GM23338 (cell line): ENCODE measurements at regions not wholly inside any gene's neighbourhood (a gene's known extent, or its start where the extent isn't known, plus 50 kb on each side); places are given as distances from the start of the nearest gene placed in this dataset.

Experiments
- EZH2 ChIP-seq: fragments of 200-600 bp; sonication (generic); IDR thresholded peaks from one replicate; pipeline ENCODE4 v1.8.0; 2017; ENCODE audit warnings: antibody characterized with exemption, mild to moderate bottlenecking, low read depth; ENCODE audit not compliant: unreplicated experiment
- POLR2AphosphoS5 ChIP-seq: IDR thresholded peaks from 2 replicates; pipeline ENCODE4 v1.6.1; 2016; ENCODE audit warnings: antibody characterized with exemption, low read depth
- STAT1 ChIP-seq: IDR thresholded peaks from one replicate; pipeline ENCODE4 v1.6.1; 2016; ENCODE audit warnings: antibody characterized with exemption; ENCODE audit not compliant: unreplicated experiment
- ZNF114 ChIP-seq: fragments of 250-450 bp; sonication (Bioruptor Pico); IDR thresholded peaks from 2 replicates; pipeline ENCODE4 v1.5.0; 2020; ENCODE audit warnings: mild to moderate bottlenecking, moderate library complexity
- ZNF331 ChIP-seq: fragments of 250-450 bp; sonication (Bioruptor Pico); IDR thresholded peaks from 2 replicates; pipeline ENCODE4 v1.5.0; 2020; ENCODE audit warnings: low read depth, mild to moderate bottlenecking, moderate library complexity
- TF ChIP-seq, protein P1 (sequence below): fragments of 250-450 bp; sonication (Bioruptor Pico); IDR thresholded peaks from 2 replicates; pipeline ENCODE4 v1.5.0; 2020; ENCODE audit warnings: mild to moderate bottlenecking, moderate library complexity
- TF ChIP-seq, protein P2 (sequence below): IDR thresholded peaks from 2 replicates; pipeline ENCODE4 v1.6.1; 2016; ENCODE audit warnings: antibody characterized with exemption
- TF ChIP-seq, protein P3 (sequence below): IDR thresholded peaks from one replicate; pipeline ENCODE4 v1.6.1; 2018; ENCODE audit warnings: antibody characterized with exemption; ENCODE audit not compliant: unreplicated experiment

DNA sequence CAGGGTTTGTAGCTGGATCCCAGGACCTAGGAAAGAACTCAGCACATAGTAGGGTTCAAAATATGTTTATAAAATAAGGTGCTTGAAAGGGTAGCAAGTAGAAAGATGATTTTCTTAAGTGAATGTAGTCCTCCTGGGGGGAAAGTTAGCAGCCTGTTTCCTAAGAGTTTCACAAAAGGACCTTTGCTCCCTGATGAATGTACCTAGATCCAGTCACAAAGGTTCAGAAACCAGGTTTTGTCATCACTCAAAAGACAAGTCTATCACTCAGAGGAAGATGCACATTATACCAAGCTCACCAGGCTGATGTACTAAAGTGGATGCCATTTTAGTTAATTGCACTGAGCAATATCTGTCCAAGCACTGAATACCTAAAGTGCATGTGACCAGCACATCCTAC, 378.2 kb downstream of the BCL11A start (continued):
- TF ChIP-seq, protein P1, sequence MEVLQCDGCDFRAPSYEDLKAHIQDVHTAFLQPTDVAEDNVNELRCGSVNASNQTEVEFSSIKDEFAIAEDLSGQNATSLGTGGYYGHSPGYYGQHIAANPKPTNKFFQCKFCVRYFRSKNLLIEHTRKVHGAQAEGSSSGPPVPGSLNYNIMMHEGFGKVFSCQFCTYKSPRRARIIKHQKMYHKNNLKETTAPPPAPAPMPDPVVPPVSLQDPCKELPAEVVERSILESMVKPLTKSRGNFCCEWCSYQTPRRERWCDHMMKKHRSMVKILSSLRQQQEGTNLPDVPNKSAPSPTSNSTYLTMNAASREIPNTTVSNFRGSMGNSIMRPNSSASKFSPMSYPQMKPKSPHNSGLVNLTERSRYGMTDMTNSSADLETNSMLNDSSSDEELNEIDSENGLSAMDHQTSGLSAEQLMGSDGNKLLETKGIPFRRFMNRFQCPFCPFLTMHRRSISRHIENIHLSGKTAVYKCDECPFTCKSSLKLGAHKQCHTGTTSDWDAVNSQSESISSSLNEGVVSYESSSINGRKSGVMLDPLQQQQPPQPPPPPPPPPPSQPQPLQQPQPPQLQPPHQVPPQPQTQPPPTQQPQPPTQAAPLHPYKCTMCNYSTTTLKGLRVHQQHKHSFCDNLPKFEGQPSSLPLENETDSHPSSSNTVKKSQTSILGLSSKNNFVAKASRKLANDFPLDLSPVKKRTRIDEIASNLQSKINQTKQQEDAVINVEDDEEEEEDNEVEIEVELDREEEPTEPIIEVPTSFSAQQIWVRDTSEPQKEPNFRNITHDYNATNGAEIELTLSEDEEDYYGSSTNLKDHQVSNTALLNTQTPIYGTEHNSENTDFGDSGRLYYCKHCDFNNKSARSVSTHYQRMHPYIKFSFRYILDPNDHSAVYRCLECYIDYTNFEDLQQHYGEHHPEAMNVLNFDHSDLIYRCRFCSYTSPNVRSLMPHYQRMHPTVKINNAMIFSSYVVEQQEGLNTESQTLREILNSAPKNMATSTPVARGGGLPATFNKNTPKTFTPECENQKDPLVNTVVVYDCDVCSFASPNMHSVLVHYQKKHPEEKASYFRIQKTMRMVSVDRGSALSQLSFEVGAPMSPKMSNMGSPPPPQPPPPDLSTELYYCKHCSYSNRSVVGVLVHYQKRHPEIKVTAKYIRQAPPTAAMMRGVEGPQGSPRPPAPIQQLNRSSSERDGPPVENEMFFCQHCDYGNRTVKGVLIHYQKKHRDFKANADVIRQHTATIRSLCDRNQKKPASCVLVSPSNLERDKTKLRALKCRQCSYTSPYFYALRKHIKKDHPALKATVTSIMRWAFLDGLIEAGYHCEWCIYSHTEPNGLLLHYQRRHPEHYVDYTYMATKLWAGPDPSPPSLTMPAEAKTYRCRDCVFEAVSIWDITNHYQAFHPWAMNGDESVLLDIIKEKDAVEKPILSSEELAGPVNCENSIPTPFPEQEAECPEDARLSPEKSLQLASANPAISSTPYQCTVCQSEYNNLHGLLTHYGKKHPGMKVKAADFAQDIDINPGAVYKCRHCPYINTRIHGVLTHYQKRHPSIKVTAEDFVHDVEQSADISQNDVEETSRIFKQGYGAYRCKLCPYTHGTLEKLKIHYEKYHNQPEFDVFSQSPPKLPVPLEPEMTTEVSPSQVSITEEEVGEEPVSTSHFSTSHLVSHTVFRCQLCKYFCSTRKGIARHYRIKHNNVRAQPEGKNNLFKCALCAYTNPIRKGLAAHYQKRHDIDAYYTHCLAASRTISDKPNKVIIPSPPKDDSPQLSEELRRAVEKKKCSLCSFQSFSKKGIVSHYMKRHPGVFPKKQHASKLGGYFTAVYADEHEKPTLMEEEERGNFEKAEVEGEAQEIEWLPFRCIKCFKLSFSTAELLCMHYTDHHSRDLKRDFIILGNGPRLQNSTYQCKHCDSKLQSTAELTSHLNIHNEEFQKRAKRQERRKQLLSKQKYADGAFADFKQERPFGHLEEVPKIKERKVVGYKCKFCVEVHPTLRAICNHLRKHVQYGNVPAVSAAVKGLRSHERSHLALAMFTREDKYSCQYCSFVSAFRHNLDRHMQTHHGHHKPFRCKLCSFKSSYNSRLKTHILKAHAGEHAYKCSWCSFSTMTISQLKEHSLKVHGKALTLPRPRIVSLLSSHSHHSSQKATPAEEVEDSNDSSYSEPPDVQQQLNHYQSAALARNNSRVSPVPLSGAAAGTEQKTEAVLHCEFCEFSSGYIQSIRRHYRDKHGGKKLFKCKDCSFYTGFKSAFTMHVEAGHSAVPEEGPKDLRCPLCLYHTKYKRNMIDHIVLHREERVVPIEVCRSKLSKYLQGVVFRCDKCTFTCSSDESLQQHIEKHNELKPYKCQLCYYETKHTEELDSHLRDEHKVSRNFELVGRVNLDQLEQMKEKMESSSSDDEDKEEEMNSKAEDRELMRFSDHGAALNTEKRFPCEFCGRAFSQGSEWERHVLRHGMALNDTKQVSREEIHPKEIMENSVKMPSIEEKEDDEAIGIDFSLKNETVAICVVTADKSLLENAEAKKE (CRISPR knock-in tag), result no peak
- no peak for TF ChIP-seq ZNF331 (CRISPR knock-in tag)
- TF ChIP-seq, protein P2, sequence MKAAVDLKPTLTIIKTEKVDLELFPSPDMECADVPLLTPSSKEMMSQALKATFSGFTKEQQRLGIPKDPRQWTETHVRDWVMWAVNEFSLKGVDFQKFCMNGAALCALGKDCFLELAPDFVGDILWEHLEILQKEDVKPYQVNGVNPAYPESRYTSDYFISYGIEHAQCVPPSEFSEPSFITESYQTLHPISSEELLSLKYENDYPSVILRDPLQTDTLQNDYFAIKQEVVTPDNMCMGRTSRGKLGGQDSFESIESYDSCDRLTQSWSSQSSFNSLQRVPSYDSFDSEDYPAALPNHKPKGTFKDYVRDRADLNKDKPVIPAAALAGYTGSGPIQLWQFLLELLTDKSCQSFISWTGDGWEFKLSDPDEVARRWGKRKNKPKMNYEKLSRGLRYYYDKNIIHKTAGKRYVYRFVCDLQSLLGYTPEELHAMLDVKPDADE, result no peak
- TF ChIP-seq EZH2, result no peak
- no peak for TF ChIP-seq ZNF114 (CRISPR knock-in tag)
- no peak for TF ChIP-seq STAT1
- no peak for TF ChIP-seq POLR2AphosphoS5
- TF ChIP-seq, protein P3, sequence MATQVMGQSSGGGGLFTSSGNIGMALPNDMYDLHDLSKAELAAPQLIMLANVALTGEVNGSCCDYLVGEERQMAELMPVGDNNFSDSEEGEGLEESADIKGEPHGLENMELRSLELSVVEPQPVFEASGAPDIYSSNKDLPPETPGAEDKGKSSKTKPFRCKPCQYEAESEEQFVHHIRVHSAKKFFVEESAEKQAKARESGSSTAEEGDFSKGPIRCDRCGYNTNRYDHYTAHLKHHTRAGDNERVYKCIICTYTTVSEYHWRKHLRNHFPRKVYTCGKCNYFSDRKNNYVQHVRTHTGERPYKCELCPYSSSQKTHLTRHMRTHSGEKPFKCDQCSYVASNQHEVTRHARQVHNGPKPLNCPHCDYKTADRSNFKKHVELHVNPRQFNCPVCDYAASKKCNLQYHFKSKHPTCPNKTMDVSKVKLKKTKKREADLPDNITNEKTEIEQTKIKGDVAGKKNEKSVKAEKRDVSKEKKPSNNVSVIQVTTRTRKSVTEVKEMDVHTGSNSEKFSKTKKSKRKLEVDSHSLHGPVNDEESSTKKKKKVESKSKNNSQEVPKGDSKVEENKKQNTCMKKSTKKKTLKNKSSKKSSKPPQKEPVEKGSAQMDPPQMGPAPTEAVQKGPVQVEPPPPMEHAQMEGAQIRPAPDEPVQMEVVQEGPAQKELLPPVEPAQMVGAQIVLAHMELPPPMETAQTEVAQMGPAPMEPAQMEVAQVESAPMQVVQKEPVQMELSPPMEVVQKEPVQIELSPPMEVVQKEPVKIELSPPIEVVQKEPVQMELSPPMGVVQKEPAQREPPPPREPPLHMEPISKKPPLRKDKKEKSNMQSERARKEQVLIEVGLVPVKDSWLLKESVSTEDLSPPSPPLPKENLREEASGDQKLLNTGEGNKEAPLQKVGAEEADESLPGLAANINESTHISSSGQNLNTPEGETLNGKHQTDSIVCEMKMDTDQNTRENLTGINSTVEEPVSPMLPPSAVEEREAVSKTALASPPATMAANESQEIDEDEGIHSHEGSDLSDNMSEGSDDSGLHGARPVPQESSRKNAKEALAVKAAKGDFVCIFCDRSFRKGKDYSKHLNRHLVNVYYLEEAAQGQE, result no peak
